ENCODE measurements at regions not wholly inside any gene's neighbourhood (a gene's known extent, or its start where the extent isn't known, plus 50 kb on each side); places are given as distances from the start of the nearest gene placed in this dataset.

- Histone ChIP-seq H3K4me1 (ENCODE audit: insufficient read depth, low read length, poor library complexity, severe bottlenecking) (no peaks in the 10 kb centered on the region), H3K27ac (ENCODE audit: low read depth, low read length, poor library complexity, severe bottlenecking) (no peak overlapping the region), H3K9me3 (ENCODE audit: low read depth, low read length, poor library complexity, severe bottlenecking) (no peaks in the 10 kb centered on the region), H3K36me3 (ENCODE audit: insufficient read depth, low read length, poor library complexity, severe bottlenecking) (no peaks in the 10 kb centered on the region), H3K27me3 (replicated peaks; ENCODE audit: insufficient read depth, low read depth, low read length, poor library complexity) (no peaks in the 10 kb centered on the region), H3K4me3 (ENCODE audit: low read depth, low read length, poor library complexity, severe bottlenecking) (no peak overlapping the region)
- no TSS peak for BruUV-seq (replicated peaks)
- no peak for TF ChIP-seq EZH2 (IDR thresholded peaks at IDR 0.05; ENCODE audit: borderline replicate concordance, low read depth, low read length, poor library complexity, severe bottlenecking)
- TF ChIP-seq CTCF (conservative IDR thresholded peaks at IDR 0.05; ENCODE audit: low read depth, low read length) = no peak
- POLR2A ChIA-PET (ENCODE audit: low non-redundant PET) = no interaction called here
- no peak for DNase-seq (ENCODE audit: low spot score)
- intact Hi-C loops (cut with micrococcal nuclease; ENCODE audit: unreplicated experiment) = no loop called here
- CTCF ChIA-PET = no interaction called here
Observed at GRCh38 chr4:84151574-84151973, 347.5 kb downstream of the NKX6-1 start.

GRCh38 chr4:84150177-84150576, 348.9 kb downstream of the NKX6-1 start:
- Histone ChIP-seq H3K36me3 (ENCODE audit: insufficient read depth, low read length, poor library complexity, severe bottlenecking) (no peaks in the 10 kb centered on the region), H3K27ac (ENCODE audit: low read depth, low read length, poor library complexity, severe bottlenecking) (no peak overlapping the region), H3K27me3 (replicated peaks; ENCODE audit: insufficient read depth, low read depth, low read length, poor library complexity) (no peaks in the 10 kb centered on the region), H3K4me3 (ENCODE audit: low read depth, low read length, poor library complexity, severe bottlenecking) (no peak overlapping the region), H3K9me3 (ENCODE audit: low read depth, low read length, poor library complexity, severe bottlenecking) (no peaks in the 10 kb centered on the region), H3K4me1 (ENCODE audit: insufficient read depth, low read length, poor library complexity, severe bottlenecking) (no peaks in the 10 kb centered on the region)
- intact Hi-C loops (cut with micrococcal nuclease; ENCODE audit: unreplicated experiment) = no loop called here
- ChIA-PET POLR2A (ENCODE audit: low non-redundant PET) (no interaction called here), CTCF (no interaction called here)
- no TSS peak for BruUV-seq (replicated peaks)
- no peak for DNase-seq (ENCODE audit: low spot score)
- no peak for TF ChIP-seq CTCF (conservative IDR thresholded peaks at IDR 0.05; ENCODE audit: low read depth, low read length)
- TF ChIP-seq EZH2 (IDR thresholded peaks at IDR 0.05; ENCODE audit: borderline replicate concordance, low read depth, low read length, poor library complexity, severe bottlenecking) = no peak

- no peak overlapping the region for H3K27ac ChIP-seq (ENCODE audit: low read depth, low read length, poor library complexity, severe bottlenecking)
- ChIA-PET POLR2A (ENCODE audit: low non-redundant PET) (no interaction called here), CTCF (no interaction called here)
- DNase-seq (ENCODE audit: low spot score) = no peak
- intact Hi-C loops (cut with micrococcal nuclease; ENCODE audit: unreplicated experiment) = no loop called here
- H3K4me1 ChIP-seq (ENCODE audit: insufficient read depth, low read length, poor library complexity, severe bottlenecking) = no peaks in the 10 kb centered on the region
- TF ChIP-seq CTCF (conservative IDR thresholded peaks at IDR 0.05; ENCODE audit: low read depth, low read length) (no peak), EZH2 (IDR thresholded peaks at IDR 0.05; ENCODE audit: borderline replicate concordance, low read depth, low read length, poor library complexity, severe bottlenecking) (no peak)
- no TSS peak for BruUV-seq (replicated peaks)
- H3K27me3 ChIP-seq (replicated peaks; ENCODE audit: insufficient read depth, low read depth, low read length, poor library complexity) = no peaks in the 10 kb centered on the region
- no peak overlapping the region for H3K4me3 ChIP-seq (ENCODE audit: low read depth, low read length, poor library complexity, severe bottlenecking)
- no peaks in the 10 kb centered on the region for H3K9me3 ChIP-seq (ENCODE audit: low read depth, low read length, poor library complexity, severe bottlenecking)
- H3K36me3 ChIP-seq (ENCODE audit: insufficient read depth, low read length, poor library complexity, severe bottlenecking) = no peaks in the 10 kb centered on the region
Observed at GRCh38 chr4:84147831-84148230, 351.3 kb downstream of the NKX6-1 start.
